HepG2 (cell line): ENCODE measurements at regions not wholly inside any gene's neighbourhood (a gene's known extent, or its start where the extent isn't known, plus 50 kb on each side); places are given as distances from the start of the nearest gene placed in this dataset.

Experiments used
- ATAC-seq: fragments of 200-7000 bp; cut with Tn5 transposase; 3 replicates; pipeline ENCODE4 v1.9.1; 2020; ENCODE audit warnings: mild to moderate bottlenecking, moderate library complexity
- BruUV-seq: library from RNA; stranded (reverse); fragments of 400-500 nt; replicated peaks from 2 replicates; lab custom pipeline; 2021; lab: Mats Ljungman, UMichigan
- CTCF ChIA-PET: fragments of 300-600 bp; formaldehyde crosslinking; extraction: SDS; loops from one replicate; lab custom pipeline; 2021; ENCODE audit warnings: low total read pairs, inconsistent platforms, low intra/inter-chr PET ratio; lab: Yijun Ruan, JAX
- POLR2A ChIA-PET: fragments of 350-600 bp; sonication (Branson Sonifier 250); formaldehyde crosslinking; loops from one replicate; lab custom pipeline; 2020; ENCODE audit warnings: antibody characterized with exemption, inconsistent platforms; lab: Yijun Ruan, JAX
- DNase-seq: peaks from one replicate; pipeline ENCODE4 v3.0.0-alpha.2; 2015; ENCODE audit warnings: low spot score
- FAIRE-seq: peaks from 3 replicates; lab custom pipeline; 2011; peaks lifted over from hg19 to GRCh38; lab: Jason Lieb, UNC
- H2AFZ ChIP-seq: one replicate; pipeline ENCODE4 v1.6.1; 2011; ENCODE audit warnings: low read length, inconsistent platforms
- H3K27ac ChIP-seq: fragments of 300-600 bp; 3 replicates; pipeline ENCODE4 v1.8.0; 2011; ENCODE audit warnings: mixed run types, mild to moderate bottlenecking, mixed read lengths, low read length, inconsistent platforms; ENCODE audit not compliant: insufficient read depth; ENCODE audit errors: extremely low read length
- H3K27me3 ChIP-seq, 2 experiments: fragments of 200-600 bp in 1 of 2; 2 replicates in 1 of 2; 3 replicates in 1 of 2; pipeline versions ENCODE4 v1.6.0 to v1.8.0; 2011; ENCODE audit warnings: low read length in 2 of 2, mild to moderate bottlenecking in 2 of 2, moderate library complexity in 2 of 2, inconsistent platforms in 1 of 2; ENCODE audit not compliant: insufficient read depth in 2 of 2, control insufficient read depth in 1 of 2
- H3K36me3 ChIP-seq, 2 experiments: fragments of 200-600 bp in 1 of 2; replicated peaks in 1 of 2; 2 replicates in 1 of 2; 3 replicates in 1 of 2; pipeline versions ENCODE4 v1.5.1 to v1.8.0; 2011; ENCODE audit warnings: low read length in 2 of 2, inconsistent platforms in 1 of 2; ENCODE audit not compliant: insufficient read depth in 2 of 2, control insufficient read depth in 1 of 2
- H3K4me1 ChIP-seq: 2 replicates; pipeline ENCODE4 v1.5.1; 2012; ENCODE audit warnings: low read length, inconsistent platforms; ENCODE audit not compliant: insufficient read depth
- H3K4me2 ChIP-seq: 2 replicates; pipeline ENCODE4 v1.6.0; 2011; ENCODE audit warnings: low read depth, low read length, inconsistent platforms
- H3K4me3 ChIP-seq, 3 experiments: fragments of 200-600 bp in 1 of 3; sonication (generic), shearing (Covaris generic) in 1 of 3; replicated peaks in 1 of 3; 2 replicates each; pipeline ENCODE4 v1.5.1; 2011 to 2016; ENCODE audit warnings: low read length in 3 of 3, inconsistent platforms in 2 of 3, low read depth in 2 of 3, mild to moderate bottlenecking in 2 of 3, control low read depth in 1 of 3, mixed read lengths in 1 of 3; ENCODE audit not compliant: insufficient read depth in 1 of 3
- H3K79me2 ChIP-seq: one replicate; pipeline ENCODE4 v1.6.1; 2011; ENCODE audit warnings: low read length, inconsistent platforms; ENCODE audit not compliant: insufficient read depth
- H3K9ac ChIP-seq: 2 replicates; pipeline ENCODE4 v1.6.0; 2011; ENCODE audit warnings: mild to moderate bottlenecking, low read depth, low read length, inconsistent platforms; ENCODE audit not compliant: insufficient read depth
- H3K9me3 ChIP-seq: 2 replicates; pipeline ENCODE4 v1.5.1; 2012; ENCODE audit warnings: mild to moderate bottlenecking, low read length
- H4K20me1 ChIP-seq: 2 replicates; pipeline ENCODE4 v1.6.0; 2011; ENCODE audit warnings: inconsistent platforms, mild to moderate bottlenecking, low read length, moderate library complexity; ENCODE audit not compliant: insufficient read depth
- FOXO1 ChIP-seq: sonication (generic); formaldehyde crosslinking; IDR thresholded peaks from 2 replicates; pipeline ENCODE4 v1.4.0; 2020; ENCODE audit warnings: missing genetic modification reagents
- GATAD1 ChIP-seq: IDR thresholded peaks from 2 replicates; pipeline ENCODE4 v1.6.1; 2016; ENCODE audit warnings: missing genetic modification reagents, missing compliant biosample characterization
- GLI4 ChIP-seq: sonication (generic); formaldehyde crosslinking; IDR thresholded peaks from 2 replicates; pipeline ENCODE4 v1.5.1; 2020; ENCODE audit warnings: missing genetic modification reagents, mild to moderate bottlenecking, moderate library complexity, borderline replicate concordance
- KMT2B ChIP-seq: IDR thresholded peaks from 2 replicates; pipeline ENCODE4 v1.6.1; 2016; ENCODE audit warnings: missing genetic modification reagents, missing compliant biosample characterization
- MED13 ChIP-seq: sonication (generic); formaldehyde crosslinking; IDR thresholded peaks from 2 replicates; pipeline ENCODE4 v1.5.0; 2020; ENCODE audit warnings: missing genetic modification reagents
- RCOR2 ChIP-seq: IDR thresholded peaks from 2 replicates; pipeline ENCODE4 v1.6.1; 2016; ENCODE audit warnings: missing biosample characterization, missing genetic modification reagents
- REPIN1 ChIP-seq: sonication (generic); formaldehyde crosslinking; IDR thresholded peaks from 2 replicates; pipeline ENCODE4 v1.8.0; 2022; ENCODE audit warnings: missing genetic modification reagents, low read depth, mild to moderate bottlenecking, borderline replicate concordance
- SIN3A ChIP-seq: IDR thresholded peaks from 2 replicates; pipeline ENCODE4 v1.6.1; 2011; ENCODE audit warnings: low read depth, mild to moderate bottlenecking, control low read depth, low read length, borderline replicate concordance
- SOX13 ChIP-seq, 3 experiments: fragments of 450-650 bp in 1 of 3; sonication (generic) in 1 of 3; formaldehyde crosslinking in 1 of 3; IDR thresholded peaks in 2 of 3; conservative IDR thresholded peaks in 1 of 3; 2 replicates each; pipeline versions ENCODE4 v1.5.0 to v1.6.1; 2016 to 2020; ENCODE audit warnings: antibody characterized with exemption in 1 of 3, mild to moderate bottlenecking in 1 of 3, missing compliant biosample characterization in 1 of 3, missing genetic modification reagents in 1 of 3, moderate library complexity in 1 of 3
- ZNF143 ChIP-seq: sonication (generic); formaldehyde crosslinking; IDR thresholded peaks from 2 replicates; pipeline ENCODE4 v1.4.0; 2020; ENCODE audit warnings: missing genetic modification reagents
- ZNF318 ChIP-seq: sonication (generic); formaldehyde crosslinking; IDR thresholded peaks from 2 replicates; pipeline ENCODE4 v1.4.0; 2020; ENCODE audit warnings: mild to moderate bottlenecking, missing genetic modification reagents
- ZNF746 ChIP-seq: sonication (generic); formaldehyde crosslinking; IDR thresholded peaks from 2 replicates; pipeline ENCODE4 v1.8.0; 2022; ENCODE audit warnings: mild to moderate bottlenecking, missing genetic modification reagents
- ZNF75D ChIP-seq: sonication (generic); formaldehyde crosslinking; IDR thresholded peaks from 2 replicates; pipeline ENCODE4 v1.8.1; 2023; ENCODE audit warnings: missing genetic modification reagents, mild to moderate bottlenecking, borderline replicate concordance
- WGBS: methylation state at CpG from one replicate; pipeline ENCODE4 v1.1.6; 2017; ENCODE audit warnings: low lambda C conversion rate; 5-methylcytosine and 5-hydroxymethylcytosine counted together
- in situ Hi-C: cut with HindIII; loops from 2 replicates; pipeline ENCODE4 v1.10.0; 2017; ENCODE audit warnings: low pct_unique_long_range_greater_than_20kb; ENCODE audit not compliant: extremely low pct_ligation_motif_present
- intact Hi-C: fragments of 100-400 bp; cut with micrococcal nuclease; formaldehyde crosslinking; loops from one replicate; pipeline ENCODE4 v1.10.0; 2022; ENCODE audit not compliant: unreplicated experiment
- TF ChIP-seq, protein P1 (sequence below): sonication (generic); formaldehyde crosslinking; IDR thresholded peaks from 2 replicates; pipeline ENCODE4 v1.9.0; 2021; ENCODE audit warnings: missing genetic modification reagents, mild to moderate bottlenecking, borderline replicate concordance

DNA sequence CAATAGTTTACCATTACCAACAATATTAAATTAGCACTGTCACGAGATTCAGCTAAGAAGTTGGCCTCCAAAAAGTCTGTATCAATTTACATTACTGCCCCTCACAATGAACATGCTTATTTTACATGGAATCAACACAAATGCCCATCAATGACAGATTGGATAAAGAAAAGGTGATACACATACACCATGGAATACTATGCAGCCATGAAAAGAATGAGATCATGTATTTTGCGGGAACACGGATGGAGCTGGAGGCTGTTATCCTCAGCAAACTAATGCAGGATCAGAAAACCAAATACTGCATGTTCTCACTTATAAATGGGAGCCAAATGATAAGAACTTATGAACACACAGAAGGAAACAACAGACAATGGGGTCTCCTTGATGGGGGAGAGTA, 211.8 kb upstream of the RREB1 start:
- DNase-seq (no peak), FAIRE-seq (no peak), ATAC-seq (no peak)
- ChIA-PET CTCF (no interaction called here), POLR2A (no interaction called here)
- H3K27me3 ChIP-seq, result 0 out of 5 replicates have a peak, but pooled peaks cover 0 to 6% of the 10 kb centered on the region in 2 experiments
- BruUV-seq, result no TSS peak
- no peak overlapping the region for H2AFZ ChIP-seq
- no peak overlapping the region for H3K27ac ChIP-seq
- no peak overlapping the region for H3K4me3 ChIP-seq
- no peak for TF ChIP-seq KMT2B
- TF ChIP-seq ZNF143 (CRISPR knock-in tag), result no peak
- no peak for TF ChIP-seq GATAD1 (CRISPR knock-in tag)
- no peak for TF ChIP-seq MED13 (CRISPR knock-in tag)
- TF ChIP-seq ZNF318, result no peak
- no peak for TF ChIP-seq SIN3A
- TF ChIP-seq FOXO1 (CRISPR knock-in tag), result no peak
- TF ChIP-seq RCOR2 (CRISPR knock-in tag), result no peak
- TF ChIP-seq REPIN1, result no peak
- no peak for TF ChIP-seq ZNF746
- TF ChIP-seq, protein P1, sequence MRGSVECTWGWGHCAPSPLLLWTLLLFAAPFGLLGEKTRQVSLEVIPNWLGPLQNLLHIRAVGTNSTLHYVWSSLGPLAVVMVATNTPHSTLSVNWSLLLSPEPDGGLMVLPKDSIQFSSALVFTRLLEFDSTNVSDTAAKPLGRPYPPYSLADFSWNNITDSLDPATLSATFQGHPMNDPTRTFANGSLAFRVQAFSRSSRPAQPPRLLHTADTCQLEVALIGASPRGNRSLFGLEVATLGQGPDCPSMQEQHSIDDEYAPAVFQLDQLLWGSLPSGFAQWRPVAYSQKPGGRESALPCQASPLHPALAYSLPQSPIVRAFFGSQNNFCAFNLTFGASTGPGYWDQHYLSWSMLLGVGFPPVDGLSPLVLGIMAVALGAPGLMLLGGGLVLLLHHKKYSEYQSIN (CRISPR knock-in tag), result no peak
- TF ChIP-seq GLI4 (CRISPR knock-in tag), result no peak
- TF ChIP-seq SOX13 (IDR thresholded peaks at IDR 0.05), result no peak
- no peak for TF ChIP-seq SOX13 (CRISPR knock-in tag; conservative IDR thresholded peaks at IDR 0.05 in 1 of 2, IDR thresholded peaks at IDR 0.05 in 1 of 2)
- no peak for TF ChIP-seq ZNF75D (CRISPR knock-in tag)
- intact Hi-C loops (no loop called here), in situ Hi-C loops (no loop called here)
- 53% methylated on average over 3 of the region's 3 CpGs for WGBS
- H3K79me2 ChIP-seq, result no peaks in the 10 kb centered on the region
- H3K4me1 ChIP-seq, result peaks cover 19% of the 10 kb centered on the region
- H3K9ac ChIP-seq, result no peak overlapping the region
- no peaks in the 10 kb centered on the region for H3K9me3 ChIP-seq
- H3K36me3 ChIP-seq, result no peaks in the 10 kb centered on the region
- no peak overlapping the region for H3K4me2 ChIP-seq
- no peaks in the 10 kb centered on the region for H4K20me1 ChIP-seq
